H9 (cell line): ENCODE measurements at regions not wholly inside any gene's neighbourhood (a gene's known extent, or its start where the extent isn't known, plus 50 kb on each side); places are given as distances from the start of the nearest gene placed in this dataset.

Experiments
- DNase-seq: peaks from one replicate; pipeline ENCODE4 v3.0.0-alpha.2; 2017
- H2AFZ ChIP-seq: one replicate; pipeline ENCODE4 v1.6.1; 2013; ENCODE audit warnings: mild to moderate bottlenecking, low read length, control low read depth, moderate library complexity
- H2AK5ac ChIP-seq: 2 replicates; pipeline ENCODE4 v1.6.1; 2013; ENCODE audit warnings: low read length, control low read depth, mixed read lengths; ENCODE audit not compliant: insufficient read length
- H2BK120ac ChIP-seq: one replicate; pipeline ENCODE4 v1.6.1; 2013; ENCODE audit warnings: low read depth, mild to moderate bottlenecking, low read length, control low read depth, inconsistent platforms; ENCODE audit not compliant: poor library complexity, severe bottlenecking
- H2BK12ac ChIP-seq: 2 replicates; pipeline ENCODE4 v1.6.1; 2013; ENCODE audit warnings: low read length, control low read depth, mixed read lengths, low read depth; ENCODE audit not compliant: insufficient read length
- H2BK15ac ChIP-seq: 2 replicates; pipeline ENCODE4 v1.6.1; 2013; ENCODE audit warnings: low read depth, low read length, control low read depth
- H2BK20ac ChIP-seq: one replicate; pipeline ENCODE4 v1.6.1; 2013; ENCODE audit warnings: low read depth, mild to moderate bottlenecking, low read length, control low read depth, inconsistent platforms; ENCODE audit not compliant: poor library complexity, severe bottlenecking
- H2BK5ac ChIP-seq: 2 replicates; pipeline ENCODE4 v1.6.1; 2013; ENCODE audit warnings: low read length, control low read depth, mixed read lengths; ENCODE audit not compliant: insufficient read length
- H3K14ac ChIP-seq: 2 replicates; pipeline ENCODE4 v1.6.1; 2013; ENCODE audit warnings: low read length, control low read depth; ENCODE audit not compliant: insufficient read depth
- H3K18ac ChIP-seq: 2 replicates; pipeline ENCODE4 v1.6.1; 2013; ENCODE audit warnings: low read depth, mild to moderate bottlenecking, mixed read lengths, low read length, control low read depth; ENCODE audit not compliant: insufficient read length
- H3K23ac ChIP-seq: 2 replicates; pipeline ENCODE4 v1.6.1; 2013; ENCODE audit warnings: low read length, control low read depth, mixed read lengths, low read depth; ENCODE audit not compliant: insufficient read length
- H3K23me2 ChIP-seq: 2 replicates; pipeline ENCODE4 v1.6.1; 2013; ENCODE audit warnings: low read depth, mild to moderate bottlenecking, mixed read lengths, low read length, control low read depth; ENCODE audit not compliant: insufficient read length, poor library complexity, severe bottlenecking
- H3K27ac ChIP-seq: 2 replicates; pipeline ENCODE4 v1.5.1; 2013; ENCODE audit warnings: low read length, control low read depth, mixed read lengths, low read depth; ENCODE audit not compliant: insufficient read length
- H3K27me3 ChIP-seq: 2 replicates; pipeline ENCODE4 v1.6.1; 2013; ENCODE audit warnings: low read length, control low read depth, inconsistent platforms; ENCODE audit not compliant: insufficient read depth
- H3K4ac ChIP-seq: 2 replicates; pipeline ENCODE4 v1.6.1; 2013; ENCODE audit warnings: low read depth, mild to moderate bottlenecking, control low read depth, inconsistent platforms, low read length, moderate library complexity
- H3K4me1 ChIP-seq: 2 replicates; pipeline ENCODE4 v1.6.1; 2013; ENCODE audit warnings: low read length, control low read depth, inconsistent platforms; ENCODE audit not compliant: insufficient read depth
- H3K4me2 ChIP-seq: 2 replicates; pipeline ENCODE4 v1.6.1; 2013; ENCODE audit warnings: low read length, control low read depth, mixed read lengths; ENCODE audit not compliant: insufficient read length, insufficient read depth
- H3K56ac ChIP-seq: 2 replicates; pipeline ENCODE4 v1.6.1; 2013; ENCODE audit warnings: low read depth, mild to moderate bottlenecking, mixed read lengths, low read length, control low read depth; ENCODE audit not compliant: insufficient read length
- H3K79me1 ChIP-seq: 2 replicates; pipeline ENCODE4 v1.6.1; 2013; ENCODE audit warnings: low read depth, mild to moderate bottlenecking, moderate library complexity, low read length, control low read depth, inconsistent platforms; ENCODE audit not compliant: insufficient read depth, poor library complexity, severe bottlenecking
- H3K79me2 ChIP-seq: 2 replicates; pipeline ENCODE4 v1.6.1; 2013; ENCODE audit warnings: low read length, control low read depth, inconsistent platforms; ENCODE audit not compliant: insufficient read depth
- H3K9ac ChIP-seq: 2 replicates; pipeline ENCODE4 v1.6.1; 2013; ENCODE audit warnings: low read length, control low read depth, mixed read lengths; ENCODE audit not compliant: insufficient read length; ENCODE audit errors: extremely low read depth
- H3K9me3 ChIP-seq: one replicate; pipeline ENCODE4 v1.6.1; 2013; ENCODE audit warnings: low read depth, low read length, inconsistent platforms; ENCODE audit not compliant: control insufficient read depth
- H3T11ph ChIP-seq: one replicate; pipeline ENCODE4 v1.6.1; 2013; ENCODE audit warnings: mild to moderate bottlenecking, low read length, control low read depth, inconsistent platforms
- H4K20me1 ChIP-seq: one replicate; pipeline ENCODE4 v1.6.1; 2013; ENCODE audit not compliant: control insufficient read depth, insufficient read length, insufficient read depth
- H4K5ac ChIP-seq: 2 replicates; pipeline ENCODE4 v1.6.1; 2013; ENCODE audit warnings: low read depth, mild to moderate bottlenecking, mixed read lengths, low read length, control low read depth; ENCODE audit not compliant: insufficient read length
- H4K8ac ChIP-seq: replicated peaks from 2 replicates; pipeline ENCODE4 v1.6.1; 2013; ENCODE audit warnings: low read length, control low read depth, mixed read lengths, low read depth; ENCODE audit not compliant: insufficient read length
- H4K91ac ChIP-seq: 2 replicates; pipeline ENCODE4 v1.6.1; 2013; ENCODE audit warnings: low read depth, mild to moderate bottlenecking, moderate library complexity, mixed read lengths, low read length, control low read depth; ENCODE audit not compliant: insufficient read length
- H3K27ac Mint-ChIP-seq, 3 experiments: 2 replicates in 2 of 3; 3 replicates in 1 of 3; pipeline ENCODE4 v1.8.0; 2020 to 2021; ENCODE audit warnings: mixed read lengths in 3 of 3, mild to moderate bottlenecking in 1 of 3, moderate library complexity in 1 of 3
- H3K27me3 Mint-ChIP-seq: 2 replicates; pipeline ENCODE4 v1.8.0; 2021; ENCODE audit warnings: low read depth, mild to moderate bottlenecking, moderate library complexity, mixed read lengths
- H3K36me3 Mint-ChIP-seq, 3 experiments: 2 replicates in 2 of 3; 3 replicates in 1 of 3; pipeline ENCODE4 v1.8.0; 2020 to 2021; ENCODE audit warnings: low read depth in 3 of 3, mixed read lengths in 3 of 3; ENCODE audit not compliant: insufficient read depth in 1 of 3
- H3K4me1 Mint-ChIP-seq, 2 experiments: 2 replicates each; pipeline ENCODE4 v1.8.0; 2020; ENCODE audit warnings: mixed read lengths in 2 of 2
- H3K4me3 Mint-ChIP-seq, 2 experiments: 2 replicates in 1 of 2; 3 replicates in 1 of 2; pipeline ENCODE4 v1.8.0; 2020 to 2021; ENCODE audit warnings: mild to moderate bottlenecking in 2 of 2, mixed read lengths in 2 of 2, moderate library complexity in 1 of 2
- H3K9me3 Mint-ChIP-seq, 2 experiments: 2 replicates in 1 of 2; 3 replicates in 1 of 2; pipeline ENCODE4 v1.8.0; 2020; ENCODE audit warnings: mild to moderate bottlenecking in 2 of 2, mixed read lengths in 2 of 2, moderate library complexity in 1 of 2
- CTCF ChIP-seq: fragments of 200-600 bp; sonication (generic); conservative IDR thresholded peaks from 3 replicates; pipeline ENCODE4 v1.8.0; 2021; ENCODE audit warnings: antibody characterized with exemption, mild to moderate bottlenecking
- WGBS: extraction: QIAGEN DNeasy Blood & Tissue Kit; methylation state at CpG from one replicate; pipeline ENCODE4 v1.1.7; 2013; ENCODE audit warnings: missing lambda C conversion rate, low lambda C conversion rate, mixed read lengths; ENCODE audit not compliant: insufficient read length; ENCODE audit errors: extremely low coverage; 5-methylcytosine and 5-hydroxymethylcytosine counted together

GRCh38 chrX:38484607-38485498, 76.5 kb upstream of the TSPAN7 start:
- no peak overlapping the region for H3K9ac ChIP-seq
- H3K27me3 Mint-ChIP-seq, result peaks cover 6% of the 10 kb centered on the region; the same call in 1 of the 2 replicates
- H3K4ac ChIP-seq, result no peak overlapping the region
- H2BK15ac ChIP-seq, result no peak overlapping the region
- no peaks in the 10 kb centered on the region for H3K79me2 ChIP-seq
- no peak overlapping the region for H3K18ac ChIP-seq
- peaks cover 52 to 62% of the 10 kb centered on the region in 2 experiments for H3K9me3 Mint-ChIP-seq
- peaks cover 0 to 3% (median 1%) of the 10 kb centered on the region in 3 experiments; a peak in 2 of 7 replicates for H3K36me3 Mint-ChIP-seq
- no peak overlapping the region for H3T11ph ChIP-seq
- H4K91ac ChIP-seq, result no peak overlapping the region
- no peaks in the 10 kb centered on the region for H3K9me3 ChIP-seq
- no peak overlapping the region for H4K5ac ChIP-seq
- H2AFZ ChIP-seq, result no peak overlapping the region
- no peak overlapping the region for H2BK20ac ChIP-seq
- H2BK5ac ChIP-seq, result no peak overlapping the region
- H4K8ac ChIP-seq, result no peak overlapping the region
- H3K56ac ChIP-seq, result no peak overlapping the region
- H3K4me3 Mint-ChIP-seq, result no peak overlapping the region
- no peak overlapping the region for H3K23ac ChIP-seq
- H3K4me1 ChIP-seq, result no peaks in the 10 kb centered on the region
- H2AK5ac ChIP-seq, result no peak overlapping the region
- no peak for DNase-seq
- H3K27me3 ChIP-seq, result no peaks in the 10 kb centered on the region
- no peak overlapping the region for H2BK12ac ChIP-seq
- H2BK120ac ChIP-seq, result no peak overlapping the region
- no peak for TF ChIP-seq CTCF
- no peaks in the 10 kb centered on the region for H3K79me1 ChIP-seq
- H3K4me2 ChIP-seq, result no peak overlapping the region
- H3K27ac ChIP-seq, result no peak overlapping the region
- H3K27ac Mint-ChIP-seq, result no peak overlapping the region
- WGBS, result no CpG with 5 or more reads among the region's 27 CpGs
- no peaks in the 10 kb centered on the region for H4K20me1 ChIP-seq
- H3K14ac ChIP-seq, result no peak overlapping the region
- no peaks in the 10 kb centered on the region for H3K23me2 ChIP-seq
- H3K4me1 Mint-ChIP-seq, result peaks cover 0 to 2% of the 10 kb centered on the region in 2 experiments; a peak in 1 of 4 replicates
